Epithelial cell of proximal tubule (primary cell): ENCODE measurements at regions not wholly inside any gene's neighbourhood (a gene's known extent, or its start where the extent isn't known, plus 50 kb on each side); places are given as distances from the start of the nearest gene placed in this dataset.
"Not testable (repeated sequence)": the region's sequence is repeated elsewhere in the genome, so short reads cannot be mapped to it uniquely, and the experiment has no call there.

Source experiments
- DNase-seq: peaks from one replicate; pipeline ENCODE4 v3.0.0-alpha.2; 2011; ENCODE audit warnings: low read depth
- H3K4me3 ChIP-seq: 2 replicates; pipeline ENCODE4 v1.5.1; 2011; ENCODE audit warnings: low read depth, mild to moderate bottlenecking, low read length
- TF ChIP-seq, protein P1 (sequence below): conservative IDR thresholded peaks from 2 replicates; pipeline ENCODE4 v1.5.1; 2012; ENCODE audit warnings: low read depth, mild to moderate bottlenecking, low read length

DNA sequence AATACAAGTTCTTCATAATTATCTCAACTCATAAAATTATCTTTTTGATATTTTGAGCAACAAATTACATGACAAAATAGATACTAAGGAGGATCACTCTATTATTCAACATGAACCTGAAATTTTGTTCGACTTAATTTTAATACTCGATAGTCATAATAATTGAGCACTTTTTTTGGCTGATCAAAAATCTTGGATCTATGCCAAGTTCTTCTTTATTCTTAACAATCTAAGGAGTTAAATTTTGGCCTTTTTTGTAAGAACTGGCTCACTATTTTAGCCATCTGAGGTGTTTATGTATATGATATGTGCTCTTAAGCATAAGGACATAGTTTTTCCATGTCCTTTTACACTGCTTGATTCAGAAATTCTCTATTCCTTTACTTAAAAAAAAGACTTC lies 996.1 kb upstream of the COX7C start:
- no peak overlapping the region for H3K4me3 ChIP-seq
- TF ChIP-seq, protein P1, sequence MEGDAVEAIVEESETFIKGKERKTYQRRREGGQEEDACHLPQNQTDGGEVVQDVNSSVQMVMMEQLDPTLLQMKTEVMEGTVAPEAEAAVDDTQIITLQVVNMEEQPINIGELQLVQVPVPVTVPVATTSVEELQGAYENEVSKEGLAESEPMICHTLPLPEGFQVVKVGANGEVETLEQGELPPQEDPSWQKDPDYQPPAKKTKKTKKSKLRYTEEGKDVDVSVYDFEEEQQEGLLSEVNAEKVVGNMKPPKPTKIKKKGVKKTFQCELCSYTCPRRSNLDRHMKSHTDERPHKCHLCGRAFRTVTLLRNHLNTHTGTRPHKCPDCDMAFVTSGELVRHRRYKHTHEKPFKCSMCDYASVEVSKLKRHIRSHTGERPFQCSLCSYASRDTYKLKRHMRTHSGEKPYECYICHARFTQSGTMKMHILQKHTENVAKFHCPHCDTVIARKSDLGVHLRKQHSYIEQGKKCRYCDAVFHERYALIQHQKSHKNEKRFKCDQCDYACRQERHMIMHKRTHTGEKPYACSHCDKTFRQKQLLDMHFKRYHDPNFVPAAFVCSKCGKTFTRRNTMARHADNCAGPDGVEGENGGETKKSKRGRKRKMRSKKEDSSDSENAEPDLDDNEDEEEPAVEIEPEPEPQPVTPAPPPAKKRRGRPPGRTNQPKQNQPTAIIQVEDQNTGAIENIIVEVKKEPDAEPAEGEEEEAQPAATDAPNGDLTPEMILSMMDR: no peak
- DNase-seq: no peak

DNA sequence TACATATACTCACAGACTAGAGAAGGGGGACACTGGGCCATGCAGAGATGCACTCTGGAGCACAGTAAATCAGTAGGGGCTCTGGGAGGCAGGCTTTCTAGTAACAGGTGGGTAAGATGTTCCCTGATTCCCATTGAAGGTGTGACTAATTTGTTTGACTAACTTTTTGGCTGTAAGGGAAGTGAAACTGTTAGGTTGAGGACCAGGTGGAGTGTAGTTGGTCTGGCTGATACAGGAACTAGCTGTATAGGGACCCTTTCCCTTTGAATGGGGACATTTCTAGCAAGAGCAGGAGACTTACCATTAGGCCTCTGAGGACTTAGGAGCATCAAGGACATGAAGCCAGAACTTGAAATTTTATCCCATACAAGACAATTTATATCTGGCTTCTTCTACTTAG lies 989.6 kb upstream of the COX7C start:
- H3K4me3 ChIP-seq: no peak overlapping the region
- DNase-seq: no peak
- TF ChIP-seq, protein P1: no peak

DNA sequence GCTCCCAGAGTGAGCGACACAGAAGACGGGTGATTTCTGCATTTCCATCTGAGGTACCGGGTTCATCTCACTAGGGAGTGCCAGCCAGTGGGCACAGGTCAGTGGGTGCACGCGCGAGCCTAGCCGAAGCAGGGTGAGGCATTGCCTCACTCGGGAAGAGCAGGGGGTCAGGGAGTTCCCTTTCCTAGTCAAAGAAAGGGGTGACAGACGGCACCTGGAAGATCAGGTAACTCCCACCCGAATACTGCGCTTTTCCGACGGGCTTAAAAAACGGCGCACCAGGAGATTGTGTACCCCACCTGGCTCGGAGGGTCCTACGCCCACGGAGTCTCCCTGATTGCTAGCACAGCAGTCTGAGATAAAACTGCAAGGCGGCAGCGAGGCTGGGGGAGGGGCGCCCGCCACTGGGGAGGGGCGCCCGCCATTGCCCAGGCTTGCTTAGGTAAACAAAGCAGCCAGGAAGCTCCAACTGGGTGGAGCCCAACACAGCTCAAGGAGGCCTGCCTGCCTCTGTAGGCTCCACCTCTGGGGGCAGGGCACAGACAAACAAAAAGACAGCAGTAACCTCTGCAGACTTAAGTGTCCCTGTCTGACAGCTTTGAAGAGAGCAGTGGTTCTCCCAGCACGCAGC lies 979.1 kb upstream of the COX7C start:
- DNase-seq: not testable (repeated sequence)

DNA sequence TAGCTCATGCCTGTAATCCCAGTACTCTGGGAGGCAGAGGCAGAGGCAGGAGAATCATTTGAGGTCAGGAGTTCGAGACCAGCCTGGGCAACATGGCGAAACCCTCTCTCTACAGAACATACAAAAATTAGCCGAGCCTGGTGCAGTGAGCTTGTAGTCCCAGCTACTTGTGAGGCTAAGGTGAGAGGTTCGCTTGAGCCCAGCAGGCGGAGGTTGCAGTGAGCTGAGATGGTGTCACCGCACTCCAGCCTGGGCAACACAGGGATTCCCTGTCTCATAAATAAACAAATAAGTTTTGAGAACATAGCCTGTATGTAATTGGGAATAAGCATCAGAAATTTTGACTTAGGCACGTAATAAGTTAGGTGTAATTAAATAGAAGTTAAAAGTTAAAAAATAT lies 971.7 kb upstream of the COX7C start:
- no peak overlapping the region for H3K4me3 ChIP-seq
- no peak for DNase-seq
- TF ChIP-seq, protein P1: no peak

More for the DNA sequence above, 979.1 kb upstream of the COX7C start:
- not testable (repeated sequence) for H3K4me3 ChIP-seq

DNA sequence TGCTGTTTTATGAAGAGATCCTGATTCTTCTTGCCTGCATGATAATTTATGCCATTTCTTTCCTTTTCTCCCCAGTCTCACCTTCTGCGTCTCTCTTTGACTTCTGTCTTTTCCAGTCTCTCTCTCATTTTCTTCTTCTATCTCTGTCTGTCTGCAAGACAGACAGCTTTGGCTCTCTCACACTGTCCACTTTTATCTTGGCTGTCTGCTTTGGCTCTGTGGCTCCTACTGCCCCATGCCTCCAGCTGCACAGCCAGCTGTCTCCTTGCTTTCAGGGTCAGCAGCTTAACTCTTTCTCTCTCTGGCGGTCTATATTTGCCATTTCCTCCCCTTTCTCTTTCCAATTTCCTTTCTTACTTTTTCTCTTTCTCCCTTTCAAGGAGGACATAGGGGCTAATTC lies 971.1 kb upstream of the COX7C start:
- no peak overlapping the region for H3K4me3 ChIP-seq
- no peak for DNase-seq
- TF ChIP-seq, protein P1: no peak

DNA sequence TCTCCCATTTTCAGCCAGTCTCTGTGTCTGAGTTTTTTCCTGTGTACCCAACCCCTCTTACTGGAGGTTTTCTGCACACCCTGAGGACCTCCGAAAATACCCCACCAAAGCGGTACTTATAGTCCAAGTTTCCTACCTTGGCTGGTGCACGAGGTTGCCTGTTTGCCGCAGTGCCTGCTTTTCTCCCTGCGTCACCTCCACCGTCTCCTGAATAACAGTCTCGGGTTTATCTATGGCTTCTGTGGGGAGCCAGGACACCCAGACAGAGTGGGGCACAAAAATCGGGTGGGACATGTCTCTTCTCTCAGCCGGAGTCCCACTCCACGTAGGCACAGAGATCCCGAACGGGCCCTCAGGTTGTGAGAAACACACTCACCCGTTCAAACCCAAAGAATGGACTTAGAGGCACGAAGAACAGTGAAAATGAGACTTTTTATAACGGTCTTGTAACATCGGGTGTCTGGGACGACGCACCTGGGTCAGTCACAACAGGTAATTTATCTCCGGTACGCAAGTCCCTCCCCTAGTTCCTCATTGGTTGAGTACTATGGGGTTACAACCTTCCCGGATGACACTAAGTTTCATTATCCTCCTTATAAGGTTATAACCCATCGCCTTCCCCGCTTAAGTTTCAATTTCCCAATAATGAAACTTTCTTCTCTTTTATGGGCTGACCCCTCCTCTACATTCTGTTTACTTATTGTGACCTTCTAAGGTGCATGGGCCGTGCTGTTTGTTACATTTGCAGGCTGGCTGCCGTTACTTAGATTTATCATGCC lies 970.2 kb upstream of the COX7C start:
- no peak for DNase-seq
- TF ChIP-seq, protein P1: no peak

DNA sequence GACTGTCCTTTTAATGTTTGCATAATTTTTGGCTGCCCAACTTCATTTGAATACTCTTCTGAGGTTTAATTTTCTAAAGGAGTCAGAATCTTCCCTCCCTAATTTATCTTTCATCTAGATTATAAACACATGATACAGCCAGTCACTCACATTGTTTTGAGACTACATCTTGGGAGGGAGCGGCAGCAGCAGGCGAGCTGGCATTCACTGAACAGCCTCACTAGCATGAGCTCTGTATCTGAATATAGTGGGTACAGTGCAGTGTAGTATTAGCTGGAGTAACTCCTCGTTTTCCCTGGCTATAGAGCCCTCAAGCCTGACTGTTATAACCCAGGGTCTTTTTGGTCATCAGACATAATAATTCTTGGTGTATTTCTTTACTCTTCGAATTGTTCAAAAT lies 969.2 kb upstream of the COX7C start:
- TF ChIP-seq, protein P1: no peak
- DNase-seq: no peak
- H3K4me3 ChIP-seq: no peak overlapping the region

More for the DNA sequence above, 970.2 kb upstream of the COX7C start:
- H3K4me3 ChIP-seq: no peak overlapping the region
